ENCODE measurements at regions not wholly inside any gene's neighbourhood (a gene's known extent, or its start where the extent isn't known, plus 50 kb on each side); places are given as distances from the start of the nearest gene placed in this dataset.

- TF ChIP-seq CTCF (IDR thresholded peaks at IDR 0.05) (no peak), EP300 (IDR thresholded peaks at IDR 0.05) (no peak)
Measured at GRCh38 chr2:238682536-238682935, 165.3 kb upstream of the TWIST2 start.

Data from tibial nerve (tissue), 4 donors.